ENCODE measurements at regions not wholly inside any gene's neighbourhood (a gene's known extent, or its start where the extent isn't known, plus 50 kb on each side); places are given as distances from the start of the nearest gene placed in this dataset.

DNA sequence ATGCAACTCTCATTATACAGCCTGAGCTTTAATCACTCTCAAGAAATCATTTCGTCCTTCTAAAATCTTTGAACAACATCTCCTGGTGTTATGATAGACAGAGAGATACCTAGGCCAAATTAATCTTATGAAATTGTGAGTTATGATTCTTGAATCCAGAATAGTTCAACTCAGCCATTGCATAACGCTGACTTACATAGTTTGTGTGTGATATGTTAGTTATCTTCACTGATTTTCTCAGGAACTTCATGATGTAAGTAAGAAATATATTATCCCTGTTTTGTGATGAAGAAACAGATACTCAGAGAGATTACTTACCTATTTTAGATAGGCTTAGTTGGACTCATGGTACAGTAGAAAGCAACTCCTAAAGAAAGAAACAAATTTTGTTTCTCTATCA, 684.4 kb downstream of the ZEB2 start:
- POLR2A ChIA-PET, result interaction anchor here (1.5 kb wide), 1 partner anchor 9 kb away, joined by 4 read pairs; no protein-coding TSS in a partner anchor
- 0% methylated on average over 2 of the region's 2 CpGs for WGBS (ENCODE audit: insufficient coverage, low coverage, missing lambda C conversion rate)
- H3K9ac ChIP-seq (ENCODE audit: insufficient read depth in 1 of 2, low read depth in 2 of 2, low read length in 2 of 2), result no peak overlapping the region
- no peaks in the 10 kb centered on the region; a peak in 1 of 5 replicates for H3K27me3 ChIP-seq (ENCODE audit: control insufficient read depth in 2 of 2, insufficient read depth in 2 of 2, low read length in 2 of 2)
- FAIRE-seq (no peak), DNase-seq (ENCODE audit: extremely low read depth in 1 of 4, low spot score in 3 of 4) (no peak), ATAC-seq (no peak)
- H3K36me3 ChIP-seq (ENCODE audit: control insufficient read depth, insufficient read depth, low read length), result no peaks in the 10 kb centered on the region
- no peaks in the 10 kb centered on the region for H3K9me3 ChIP-seq (replicated peaks; ENCODE audit: control insufficient read depth, insufficient read depth, low read depth, low read length)
- BruUV-seq (replicated peaks), result no TSS peak
- no peaks in the 10 kb centered on the region for H3K79me2 ChIP-seq (ENCODE audit: control insufficient read depth, insufficient read depth, low read length)
- intact Hi-C loops (cut with micrococcal nuclease), result no loop called here
- no peaks in the 10 kb centered on the region for H4K20me1 ChIP-seq (replicated peaks; ENCODE audit: control insufficient read depth, insufficient read depth, low read length)
- no peaks in the 10 kb centered on the region for H3K9me1 ChIP-seq (ENCODE audit: control insufficient read depth, insufficient read depth, low read length)
- H3K4me1 ChIP-seq (replicated peaks in 1 of 2; ENCODE audit: control insufficient read depth in 2 of 2, insufficient read depth in 2 of 2, low read length in 2 of 2), result no peaks in the 10 kb centered on the region
- H2AFZ ChIP-seq (ENCODE audit: low read depth, low read length), result no peak overlapping the region
- H3K4me3 ChIP-seq, result no peak overlapping the region
- CTCF ChIA-PET (ENCODE audit: low intra/inter-chr PET ratio), result no interaction called here
- no peak overlapping the region for H3K4me2 ChIP-seq (ENCODE audit: insufficient read depth, low read length)
- no peak overlapping the region for H3K27ac ChIP-seq (ENCODE audit: extremely low read depth, low read depth, low read length)
- in situ Hi-C loops (cut with MboI), result no loop called here
- TF ChIP-seq RAD21 (CRISPR knock-in tag; conservative IDR thresholded peaks at IDR 0.05 in 1 of 2, IDR thresholded peaks at IDR 0.05 in 1 of 2) (no peak), BDP1 (IDR thresholded peaks at IDR 0.05; ENCODE audit: insufficient read depth, insufficient read length) (no peak), ZKSCAN3 (CRISPR knock-in tag; IDR thresholded peaks at IDR 0.05) (no peak), PCBP2 (IDR thresholded peaks at IDR 0.05; ENCODE audit: low read depth, low read length, poor library complexity, severe bottlenecking) (no peak), CBX1 (IDR thresholded peaks at IDR 0.05; ENCODE audit: low read depth) (no peak), JUND (IDR thresholded peaks at IDR 0.05; ENCODE audit: borderline replicate concordance, low read depth, low read length) (no peak), JUND (tag; IDR thresholded peaks at IDR 0.05; ENCODE audit: borderline replicate concordance, low read depth, low read length) (no peak), NCOA1 (IDR thresholded peaks at IDR 0.05; ENCODE audit: low read depth) (no peak)
- TF ChIP-seq, protein P1, sequence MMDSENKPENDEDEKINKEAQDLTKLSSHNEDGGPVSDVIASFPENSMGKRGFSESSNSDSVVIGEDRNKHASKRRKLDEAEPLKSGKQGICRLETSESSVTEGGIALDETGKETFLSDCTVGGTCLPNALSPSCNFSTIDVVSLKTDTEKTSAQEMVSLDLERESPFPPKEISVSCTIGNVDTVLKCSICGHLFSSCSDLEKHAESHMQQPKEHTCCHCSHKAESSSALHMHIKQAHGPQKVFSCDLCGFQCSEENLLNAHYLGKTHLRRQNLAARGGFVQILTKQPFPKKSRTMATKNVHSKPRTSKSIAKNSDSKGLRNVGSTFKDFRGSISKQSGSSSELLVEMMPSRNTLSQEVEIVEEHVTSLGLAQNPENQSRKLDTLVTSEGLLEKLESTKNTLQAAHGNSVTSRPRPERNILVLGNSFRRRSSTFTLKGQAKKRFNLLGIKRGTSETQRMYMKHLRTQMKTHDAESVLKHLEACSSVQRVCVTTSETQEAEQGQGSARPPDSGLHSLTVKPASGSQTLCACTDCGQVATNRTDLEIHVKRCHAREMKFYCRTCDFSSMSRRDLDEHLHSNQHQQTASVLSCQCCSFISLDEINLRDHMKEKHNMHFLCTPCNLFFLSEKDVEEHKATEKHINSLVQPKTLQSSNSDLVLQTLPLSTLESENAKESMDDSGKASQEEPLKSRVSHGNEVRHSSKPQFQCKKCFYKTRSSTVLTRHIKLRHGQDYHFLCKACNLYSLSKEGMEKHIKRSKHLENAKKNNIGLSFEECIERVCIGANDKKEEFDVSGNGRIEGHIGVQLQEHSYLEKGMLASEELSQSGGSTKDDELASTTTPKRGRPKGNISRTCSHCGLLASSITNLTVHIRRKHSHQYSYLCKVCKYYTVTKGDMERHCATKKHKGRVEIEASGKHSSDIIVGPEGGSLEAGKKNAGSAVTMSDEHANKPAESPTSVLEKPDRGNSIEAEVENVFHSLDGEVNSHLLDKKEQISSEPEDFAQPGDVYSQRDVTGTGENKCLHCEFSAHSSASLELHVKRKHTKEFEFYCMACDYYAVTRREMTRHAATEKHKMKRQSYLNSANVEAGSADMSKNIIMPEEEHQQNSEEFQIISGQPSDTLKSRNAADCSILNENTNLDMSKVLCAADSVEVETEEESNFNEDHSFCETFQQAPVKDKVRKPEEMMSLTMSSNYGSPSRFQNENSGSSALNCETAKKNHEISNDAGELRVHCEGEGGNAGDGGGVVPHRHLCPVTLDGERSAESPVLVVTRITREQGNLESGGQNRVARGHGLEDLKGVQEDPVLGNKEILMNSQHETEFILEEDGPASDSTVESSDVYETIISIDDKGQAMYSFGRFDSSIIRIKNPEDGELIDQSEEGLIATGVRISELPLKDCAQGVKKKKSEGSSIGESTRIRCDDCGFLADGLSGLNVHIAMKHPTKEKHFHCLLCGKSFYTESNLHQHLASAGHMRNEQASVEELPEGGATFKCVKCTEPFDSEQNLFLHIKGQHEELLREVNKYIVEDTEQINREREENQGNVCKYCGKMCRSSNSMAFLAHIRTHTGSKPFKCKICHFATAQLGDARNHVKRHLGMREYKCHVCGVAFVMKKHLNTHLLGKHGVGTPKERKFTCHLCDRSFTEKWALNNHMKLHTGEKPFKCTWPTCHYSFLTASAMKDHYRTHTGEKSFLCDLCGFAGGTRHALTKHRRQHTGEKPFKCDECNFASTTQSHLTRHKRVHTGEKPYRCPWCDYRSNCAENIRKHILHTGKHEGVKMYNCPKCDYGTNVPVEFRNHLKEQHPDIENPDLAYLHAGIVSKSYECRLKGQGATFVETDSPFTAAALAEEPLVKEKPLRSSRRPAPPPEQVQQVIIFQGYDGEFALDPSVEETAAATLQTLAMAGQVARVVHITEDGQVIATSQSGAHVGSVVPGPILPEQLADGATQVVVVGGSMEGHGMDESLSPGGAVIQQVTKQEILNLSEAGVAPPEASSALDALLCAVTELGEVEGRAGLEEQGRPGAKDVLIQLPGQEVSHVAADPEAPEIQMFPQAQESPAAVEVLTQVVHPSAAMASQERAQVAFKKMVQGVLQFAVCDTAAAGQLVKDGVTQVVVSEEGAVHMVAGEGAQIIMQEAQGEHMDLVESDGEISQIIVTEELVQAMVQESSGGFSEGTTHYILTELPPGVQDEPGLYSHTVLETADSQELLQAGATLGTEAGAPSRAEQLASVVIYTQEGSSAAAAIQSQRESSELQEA (IDR thresholded peaks at IDR 0.05; ENCODE audit: low read depth), result no peak
- TF ChIP-seq, protein P2, sequence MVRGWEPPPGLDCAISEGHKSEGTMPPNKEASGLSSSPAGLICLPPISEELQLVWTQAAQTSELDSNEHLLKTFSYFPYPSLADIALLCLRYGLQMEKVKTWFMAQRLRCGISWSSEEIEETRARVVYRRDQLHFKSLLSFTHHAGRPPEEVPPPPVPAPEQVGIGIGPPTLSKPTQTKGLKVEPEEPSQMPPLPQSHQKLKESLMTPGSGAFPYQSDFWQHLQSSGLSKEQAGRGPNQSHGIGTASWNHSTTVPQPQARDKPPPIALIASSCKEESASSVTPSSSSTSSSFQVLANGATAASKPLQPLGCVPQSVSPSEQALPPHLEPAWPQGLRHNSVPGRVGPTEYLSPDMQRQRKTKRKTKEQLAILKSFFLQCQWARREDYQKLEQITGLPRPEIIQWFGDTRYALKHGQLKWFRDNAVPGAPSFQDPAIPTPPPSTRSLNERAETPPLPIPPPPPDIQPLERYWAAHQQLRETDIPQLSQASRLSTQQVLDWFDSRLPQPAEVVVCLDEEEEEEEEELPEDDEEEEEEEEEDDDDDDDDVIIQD (CRISPR knock-in tag; IDR thresholded peaks at IDR 0.05), result no peak
- TF ChIP-seq, protein P3, sequence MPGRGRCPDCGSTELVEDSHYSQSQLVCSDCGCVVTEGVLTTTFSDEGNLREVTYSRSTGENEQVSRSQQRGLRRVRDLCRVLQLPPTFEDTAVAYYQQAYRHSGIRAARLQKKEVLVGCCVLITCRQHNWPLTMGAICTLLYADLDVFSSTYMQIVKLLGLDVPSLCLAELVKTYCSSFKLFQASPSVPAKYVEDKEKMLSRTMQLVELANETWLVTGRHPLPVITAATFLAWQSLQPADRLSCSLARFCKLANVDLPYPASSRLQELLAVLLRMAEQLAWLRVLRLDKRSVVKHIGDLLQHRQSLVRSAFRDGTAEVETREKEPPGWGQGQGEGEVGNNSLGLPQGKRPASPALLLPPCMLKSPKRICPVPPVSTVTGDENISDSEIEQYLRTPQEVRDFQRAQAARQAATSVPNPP (IDR thresholded peaks at IDR 0.05; ENCODE audit: borderline replicate concordance, insufficient read depth, insufficient read length), result no peak
